Osteoblast (primary cell): ENCODE measurements at regions not wholly inside any gene's neighbourhood (a gene's known extent, or its start where the extent isn't known, plus 50 kb on each side); places are given as distances from the start of the nearest gene placed in this dataset.

Experiments used
- DNase-seq: peaks from one replicate; pipeline ENCODE4 v3.0.0; 2011; ENCODE audit warnings: low spot score, mixed read lengths; ENCODE audit not compliant: insufficient read length; ENCODE audit errors: missing footprints
- H2AFZ ChIP-seq: 2 replicates; pipeline ENCODE4 v1.6.0; 2011; ENCODE audit warnings: mild to moderate bottlenecking, low read length
- H3K27ac ChIP-seq: 2 replicates; pipeline ENCODE4 v1.5.1; 2011; ENCODE audit warnings: mild to moderate bottlenecking, low read depth, low read length, moderate library complexity
- H3K27me3 ChIP-seq: 2 replicates; pipeline ENCODE4 v1.6.0; 2012; ENCODE audit warnings: mild to moderate bottlenecking, control low read depth, inconsistent platforms, low read length, moderate library complexity; ENCODE audit not compliant: insufficient read depth
- H3K36me3 ChIP-seq: 2 replicates; pipeline ENCODE4 v1.5.1; 2011; ENCODE audit warnings: mild to moderate bottlenecking, low read length, control low read depth, moderate library complexity; ENCODE audit not compliant: insufficient read depth
- H3K4me1 ChIP-seq: 2 replicates; pipeline ENCODE4 v1.5.1; 2011; ENCODE audit warnings: mild to moderate bottlenecking, low read length, control low read depth, moderate library complexity; ENCODE audit not compliant: insufficient read depth
- H3K4me2 ChIP-seq: 2 replicates; pipeline ENCODE4 v1.6.0; 2011; ENCODE audit warnings: mild to moderate bottlenecking, low read length; ENCODE audit not compliant: insufficient read depth
- H3K4me3 ChIP-seq: fragments of 200-600 bp; sonication (generic); 3 replicates; pipeline ENCODE4 v1.5.1; 2012; ENCODE audit warnings: mild to moderate bottlenecking, low read length, inconsistent platforms; ENCODE audit not compliant: insufficient read depth
- H3K79me2 ChIP-seq: 2 replicates; pipeline ENCODE4 v1.6.0; 2012; ENCODE audit warnings: mild to moderate bottlenecking, low read length, control low read depth, inconsistent platforms; ENCODE audit not compliant: insufficient read depth
- H3K9me3 ChIP-seq: 2 replicates; pipeline ENCODE4 v1.5.1; 2011; ENCODE audit warnings: low read depth, low read length, control low read depth
- H4K20me1 ChIP-seq: 2 replicates; pipeline ENCODE4 v1.6.0; 2012; ENCODE audit warnings: mild to moderate bottlenecking, low read length, control low read depth; ENCODE audit not compliant: insufficient read depth
- CTCF ChIP-seq: IDR thresholded peaks from 2 replicates; pipeline ENCODE4 v1.5.1; 2011; ENCODE audit warnings: mild to moderate bottlenecking, low read depth, low read length, moderate library complexity; ENCODE audit errors: extremely low read depth

GRCh38 chr10:131749767-131750142, 151.1 kb upstream of the PPP2R2D start:
- Histone ChIP-seq H3K27me3 (no peaks in the 10 kb centered on the region), H3K4me3 (no peak overlapping the region), H3K9me3 (no peaks in the 10 kb centered on the region), H3K79me2 (no peaks in the 10 kb centered on the region), H4K20me1 (no peaks in the 10 kb centered on the region), H3K4me2 (no peak overlapping the region), H3K27ac (no peak overlapping the region), H3K36me3 (no peaks in the 10 kb centered on the region), H2AFZ (no peak overlapping the region), H3K4me1 (no peaks in the 10 kb centered on the region)
- peak; percentile 62 for DNase-seq
- no peak for TF ChIP-seq CTCF

GRCh38 chr10:131750171-131750895, 150.5 kb upstream of the PPP2R2D start:
- Histone ChIP-seq H3K4me2 (no peak overlapping the region), H3K9me3 (no peaks in the 10 kb centered on the region), H3K4me3 (no peak overlapping the region), H4K20me1 (no peaks in the 10 kb centered on the region), H3K27me3 (no peaks in the 10 kb centered on the region), H3K79me2 (no peaks in the 10 kb centered on the region), H3K27ac (no peak overlapping the region), H2AFZ (no peak overlapping the region), H3K4me1 (no peaks in the 10 kb centered on the region), H3K36me3 (no peaks in the 10 kb centered on the region)
- DNase-seq, result peak; percentile 71
- TF ChIP-seq CTCF, result no peak

DNA sequence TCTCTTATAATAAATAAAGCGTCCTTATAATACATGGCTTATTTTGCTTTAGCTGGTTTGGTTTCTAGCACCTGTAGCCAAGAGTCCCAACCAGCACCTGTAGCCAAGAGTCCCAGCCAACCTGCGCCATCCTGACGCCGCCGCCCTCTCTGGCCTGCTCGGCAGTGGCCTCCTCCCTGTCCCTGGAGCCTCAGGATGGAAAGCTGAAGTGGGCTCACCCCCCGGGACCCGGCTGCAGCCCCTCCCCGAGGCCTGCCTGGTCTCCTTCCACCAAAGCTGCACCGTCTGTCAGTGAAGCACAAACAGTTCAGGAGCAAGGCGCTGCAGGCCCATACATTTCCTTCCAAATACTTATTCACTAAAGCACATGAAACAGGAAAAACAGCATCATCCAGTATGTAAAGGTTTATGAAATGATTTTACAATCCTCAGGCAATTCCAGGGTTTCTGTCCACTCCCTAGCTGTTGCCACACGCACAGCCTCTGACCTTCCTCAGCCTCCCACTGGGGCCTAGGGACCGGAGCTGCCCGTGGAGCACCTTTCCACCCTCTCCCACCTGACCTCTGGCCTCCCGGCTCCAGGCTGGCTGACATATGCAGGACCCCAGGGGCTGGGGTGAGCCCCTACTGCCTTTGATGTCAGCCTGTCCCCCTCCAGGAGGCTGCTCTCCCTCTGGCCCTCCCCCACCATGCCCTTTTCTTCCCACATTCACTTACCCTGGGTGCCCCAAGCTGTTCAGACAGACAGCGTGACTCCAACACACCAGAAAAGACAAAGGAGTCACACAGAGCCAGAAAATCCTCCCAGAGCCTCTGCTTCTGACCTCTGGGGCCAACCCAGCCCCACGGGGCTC, 149.6 kb upstream of the PPP2R2D start:
- H3K4me3 ChIP-seq, result no peak overlapping the region
- H2AFZ ChIP-seq, result no peak overlapping the region
- no peaks in the 10 kb centered on the region for H3K4me1 ChIP-seq
- H3K79me2 ChIP-seq, result no peaks in the 10 kb centered on the region
- no peak overlapping the region for H3K4me2 ChIP-seq
- TF ChIP-seq CTCF, result no peak
- DNase-seq, result peak; percentile 36
- no peaks in the 10 kb centered on the region for H3K9me3 ChIP-seq
- no peaks in the 10 kb centered on the region for H3K36me3 ChIP-seq
- no peaks in the 10 kb centered on the region for H3K27me3 ChIP-seq
- no peak overlapping the region for H3K27ac ChIP-seq
- H4K20me1 ChIP-seq, result no peaks in the 10 kb centered on the region
